ENCODE measurements at regions not wholly inside any gene's neighbourhood (a gene's known extent, or its start where the extent isn't known, plus 50 kb on each side); places are given as distances from the start of the nearest gene placed in this dataset.

GRCh38 chrX:39611468-39611867, 486.3 kb downstream of the BCOR start:
- H3K36me3 ChIP-seq (ENCODE audit: control insufficient read depth in 2 of 2, extremely low read depth in 1 of 2, insufficient read depth in 2 of 2, low read length in 2 of 2), result no peaks in the 10 kb centered on the region
- no peak for TF ChIP-seq EZH2 (IDR thresholded peaks at IDR 0.05; ENCODE audit: low read length)
- H3K9me1 ChIP-seq (ENCODE audit: control insufficient read depth, extremely low read depth, insufficient read depth, low read length), result no peaks in the 10 kb centered on the region
- no peak overlapping the region for H2AFZ ChIP-seq (ENCODE audit: control insufficient read depth, low read length)
- no peak overlapping the region for H3K4me3 ChIP-seq (ENCODE audit: control insufficient read depth in 2 of 3, extremely low read depth in 1 of 3, insufficient read depth in 2 of 3, low read depth in 1 of 3, low read length in 3 of 3)
- no peak overlapping the region for H3K27ac ChIP-seq (ENCODE audit: control insufficient read depth, insufficient read depth, low read length)
- H3K9me3 ChIP-seq (ENCODE audit: control insufficient read depth, low read depth, low read length), result no peaks in the 10 kb centered on the region
- FAIRE-seq (no peak), DNase-seq (ENCODE audit: low read depth, low spot score) (no peak)
- no peaks in the 10 kb centered on the region for H3K79me2 ChIP-seq (ENCODE audit: control insufficient read depth, insufficient read depth, low read length)
- H3K9ac ChIP-seq (ENCODE audit: control insufficient read depth, extremely low read depth, insufficient read depth, low read length), result no peak overlapping the region
- H4K20me1 ChIP-seq (ENCODE audit: control insufficient read depth, extremely low read depth, insufficient read depth, low read length), result no peaks in the 10 kb centered on the region
- H3K27me3 ChIP-seq (ENCODE audit: control insufficient read depth, extremely low read depth, insufficient read depth, low read length), result peaks cover 14% of the 10 kb centered on the region
- H3K4me1 ChIP-seq (ENCODE audit: control insufficient read depth, extremely low read depth, insufficient read depth, low read length), result peaks cover 6% of the 10 kb centered on the region
- dilution Hi-C loops (cut with MboI; ENCODE audit: extremely low pct_ligation_motif_present, low sequenced_read_pairs), result no loop called here
- H3K4me2 ChIP-seq (ENCODE audit: control insufficient read depth, extremely low read depth, insufficient read depth, low read depth, low read length), result no peak overlapping the region

DNA sequence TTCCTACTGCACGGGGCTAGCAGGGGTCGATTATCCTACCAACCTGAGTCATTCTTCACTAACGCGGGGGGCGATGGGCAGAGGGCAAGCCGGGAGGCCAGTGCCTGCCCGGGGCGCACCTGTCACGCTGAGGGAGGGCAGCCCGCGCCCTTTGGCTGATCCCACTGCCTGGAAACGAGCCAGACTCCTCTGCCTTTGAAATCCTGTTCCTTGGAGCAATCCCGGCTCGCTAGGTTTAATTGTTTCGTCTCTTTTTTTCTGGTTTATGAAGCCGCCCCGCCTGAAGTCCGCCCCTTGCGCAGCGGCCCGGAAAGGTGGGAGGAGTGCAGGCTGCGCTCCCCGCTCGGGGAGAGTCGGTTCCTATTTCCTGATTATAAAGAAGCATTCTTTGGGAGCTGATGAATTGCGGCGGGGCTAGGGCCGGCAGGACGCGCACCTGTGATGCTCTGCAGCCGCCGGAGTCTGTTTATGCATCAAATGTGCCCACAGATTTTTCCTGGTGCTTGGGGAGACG, 484.2 kb downstream of the BCOR start:
- Histone ChIP-seq H3K4me1 (ENCODE audit: control insufficient read depth, extremely low read depth, insufficient read depth, low read length) (peaks cover 6% of the 10 kb centered on the region), H3K27me3 (ENCODE audit: control insufficient read depth, extremely low read depth, insufficient read depth, low read length) (peaks cover 17% of the 10 kb centered on the region), H3K36me3 (ENCODE audit: control insufficient read depth in 2 of 2, extremely low read depth in 1 of 2, insufficient read depth in 2 of 2, low read length in 2 of 2) (no peaks in the 10 kb centered on the region), H3K9me1 (ENCODE audit: control insufficient read depth, extremely low read depth, insufficient read depth, low read length) (no peaks in the 10 kb centered on the region), H3K79me2 (ENCODE audit: control insufficient read depth, insufficient read depth, low read length) (no peaks in the 10 kb centered on the region), H3K9ac (ENCODE audit: control insufficient read depth, extremely low read depth, insufficient read depth, low read length) (no peak overlapping the region), H3K9me3 (ENCODE audit: control insufficient read depth, low read depth, low read length) (no peaks in the 10 kb centered on the region), H2AFZ (ENCODE audit: control insufficient read depth, low read length) (no peak overlapping the region), H3K4me3 (ENCODE audit: control insufficient read depth in 2 of 3, extremely low read depth in 1 of 3, insufficient read depth in 2 of 3, low read depth in 1 of 3, low read length in 3 of 3) (no peak overlapping the region), H3K4me2 (ENCODE audit: control insufficient read depth, extremely low read depth, insufficient read depth, low read depth, low read length) (peak overlapping the region; percentile 26), H4K20me1 (ENCODE audit: control insufficient read depth, extremely low read depth, insufficient read depth, low read length) (no peaks in the 10 kb centered on the region), H3K27ac (ENCODE audit: control insufficient read depth, insufficient read depth, low read length) (no peak overlapping the region)
- TF ChIP-seq, protein P1, sequence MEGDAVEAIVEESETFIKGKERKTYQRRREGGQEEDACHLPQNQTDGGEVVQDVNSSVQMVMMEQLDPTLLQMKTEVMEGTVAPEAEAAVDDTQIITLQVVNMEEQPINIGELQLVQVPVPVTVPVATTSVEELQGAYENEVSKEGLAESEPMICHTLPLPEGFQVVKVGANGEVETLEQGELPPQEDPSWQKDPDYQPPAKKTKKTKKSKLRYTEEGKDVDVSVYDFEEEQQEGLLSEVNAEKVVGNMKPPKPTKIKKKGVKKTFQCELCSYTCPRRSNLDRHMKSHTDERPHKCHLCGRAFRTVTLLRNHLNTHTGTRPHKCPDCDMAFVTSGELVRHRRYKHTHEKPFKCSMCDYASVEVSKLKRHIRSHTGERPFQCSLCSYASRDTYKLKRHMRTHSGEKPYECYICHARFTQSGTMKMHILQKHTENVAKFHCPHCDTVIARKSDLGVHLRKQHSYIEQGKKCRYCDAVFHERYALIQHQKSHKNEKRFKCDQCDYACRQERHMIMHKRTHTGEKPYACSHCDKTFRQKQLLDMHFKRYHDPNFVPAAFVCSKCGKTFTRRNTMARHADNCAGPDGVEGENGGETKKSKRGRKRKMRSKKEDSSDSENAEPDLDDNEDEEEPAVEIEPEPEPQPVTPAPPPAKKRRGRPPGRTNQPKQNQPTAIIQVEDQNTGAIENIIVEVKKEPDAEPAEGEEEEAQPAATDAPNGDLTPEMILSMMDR (optimal IDR thresholded peaks at IDR 0.05 in 1 of 3, IDR thresholded peaks at IDR 0.05 in 1 of 3, conservative IDR thresholded peaks at IDR 0.05 in 1 of 3; ENCODE audit: extremely low read depth in 1 of 3, insufficient read depth in 2 of 3, low read length in 3 of 3), result no peak
- no peak for TF ChIP-seq EZH2 (IDR thresholded peaks at IDR 0.05; ENCODE audit: low read length)
- dilution Hi-C loops (cut with MboI; ENCODE audit: extremely low pct_ligation_motif_present, low sequenced_read_pairs), result no loop called here
- FAIRE-seq (no peak), DNase-seq (ENCODE audit: low read depth, low spot score) (no peak)

All from keratinocyte (primary cell).